GM12878 (cell line): ENCODE measurements at regions not wholly inside any gene's neighbourhood (a gene's known extent, or its start where the extent isn't known, plus 50 kb on each side); places are given as distances from the start of the nearest gene placed in this dataset.

Experiments used
- CTCF ChIP-seq, 3 experiments: IDR thresholded peaks in 2 of 3; conservative IDR thresholded peaks in 1 of 3; 2 replicates each; pipeline ENCODE4 v1.5.1; 2011; ENCODE audit warnings: low read depth in 3 of 3, low read length in 3 of 3, mild to moderate bottlenecking in 3 of 3, control low read depth in 2 of 3, moderate library complexity in 2 of 3, inconsistent platforms in 1 of 3, mixed read lengths in 1 of 3; ENCODE audit not compliant: control insufficient read depth in 2 of 3, insufficient read depth in 1 of 3; ENCODE audit errors: extremely low read depth in 1 of 3
- CUX1 ChIP-seq: IDR thresholded peaks from 2 replicates; pipeline ENCODE4 v1.6.1; 2012; ENCODE audit warnings: improper control_type of control experiment, low read depth, low read length; ENCODE audit not compliant: insufficient replicate concordance
- EZH2 ChIP-seq: IDR thresholded peaks from 2 replicates; pipeline ENCODE4 v1.6.1; 2012; ENCODE audit warnings: low read depth, mild to moderate bottlenecking, control low read depth, inconsistent platforms, low read length, borderline replicate concordance; ENCODE audit not compliant: control insufficient read depth
- FOXK2 ChIP-seq: fragments of 450-650 bp; IDR thresholded peaks from 2 replicates; pipeline ENCODE4 v1.6.1; 2017; ENCODE audit warnings: mild to moderate bottlenecking, moderate library complexity
- JUND ChIP-seq: IDR thresholded peaks from 2 replicates; pipeline ENCODE4 v1.6.1; 2012; ENCODE audit warnings: low read depth, mild to moderate bottlenecking, low read length, improper control_type of control experiment, moderate library complexity
- NFYB ChIP-seq: IDR thresholded peaks from 2 replicates; pipeline ENCODE4 v1.6.1; 2011; ENCODE audit warnings: low read depth, mild to moderate bottlenecking, low read length, improper control_type of control experiment, moderate library complexity; ENCODE audit not compliant: insufficient read depth
- POLR2AphosphoS2 ChIP-seq: IDR thresholded peaks from 2 replicates; pipeline ENCODE4 v1.6.1; 2011; ENCODE audit warnings: low read depth, mild to moderate bottlenecking, low read length, improper control_type of control experiment, moderate library complexity
- RAD21 ChIP-seq: IDR thresholded peaks from 2 replicates; pipeline ENCODE4 v1.6.1; 2011; ENCODE audit warnings: mild to moderate bottlenecking, low read depth, low read length, moderate library complexity; ENCODE audit not compliant: insufficient read depth
- REST ChIP-seq: IDR thresholded peaks from 2 replicates; pipeline ENCODE4 v1.6.1; 2012; ENCODE audit warnings: mild to moderate bottlenecking, low read depth, low read length
- SUPT20H ChIP-seq: IDR thresholded peaks from 2 replicates; pipeline ENCODE4 v1.6.1; 2011; ENCODE audit warnings: low read depth, mild to moderate bottlenecking, low read length, moderate library complexity, borderline replicate concordance; ENCODE audit not compliant: control insufficient read depth
- TCF12 ChIP-seq: IDR thresholded peaks from 2 replicates; pipeline ENCODE4 v1.6.1; 2011; ENCODE audit warnings: low read depth, mild to moderate bottlenecking, low read length
- USF2 ChIP-seq: IDR thresholded peaks from 2 replicates; pipeline ENCODE4 v1.6.1; 2011; ENCODE audit warnings: low read depth, low read length, improper control_type of control experiment, borderline replicate concordance
- ZNF207 ChIP-seq: fragments of 450-650 bp; IDR thresholded peaks from 2 replicates; pipeline ENCODE4 v1.6.1; 2014; ENCODE audit warnings: antibody characterized with exemption, mild to moderate bottlenecking, borderline replicate concordance
- ZSCAN29 ChIP-seq: fragments of 450-650 bp; IDR thresholded peaks from 2 replicates; pipeline ENCODE4 v1.6.1; 2017; ENCODE audit warnings: mild to moderate bottlenecking, moderate library complexity

- TF ChIP-seq JUND (no peak), EZH2 (no peak), NFYB (no peak), CTCF (IDR thresholded peaks at IDR 0.05 in 2 of 3, conservative IDR thresholded peaks at IDR 0.05 in 1 of 3; ENCODE audit: control insufficient read depth in 2 of 3, extremely low read depth in 1 of 3, insufficient read depth in 1 of 3, low read depth in 3 of 3, low read length in 3 of 3) (no peak), TCF12 (no peak), RAD21 (no peak), CUX1 (no peak), ZNF207 (no peak), REST (no peak), FOXK2 (no peak), ZSCAN29 (no peak), USF2 (no peak), POLR2AphosphoS2 (no peak), SUPT20H (no peak)
These were observed 100.1 kb upstream of the FAM20C start for GRCh38 chr7:92231-92674.
